ENCODE measurements at regions not wholly inside any gene's neighbourhood (a gene's known extent, or its start where the extent isn't known, plus 50 kb on each side); places are given as distances from the start of the nearest gene placed in this dataset.

GRCh38 chr20:18926965-18927364 lies 113.4 kb downstream of the SCP2D1 start:
- TF ChIP-seq, protein P1, sequence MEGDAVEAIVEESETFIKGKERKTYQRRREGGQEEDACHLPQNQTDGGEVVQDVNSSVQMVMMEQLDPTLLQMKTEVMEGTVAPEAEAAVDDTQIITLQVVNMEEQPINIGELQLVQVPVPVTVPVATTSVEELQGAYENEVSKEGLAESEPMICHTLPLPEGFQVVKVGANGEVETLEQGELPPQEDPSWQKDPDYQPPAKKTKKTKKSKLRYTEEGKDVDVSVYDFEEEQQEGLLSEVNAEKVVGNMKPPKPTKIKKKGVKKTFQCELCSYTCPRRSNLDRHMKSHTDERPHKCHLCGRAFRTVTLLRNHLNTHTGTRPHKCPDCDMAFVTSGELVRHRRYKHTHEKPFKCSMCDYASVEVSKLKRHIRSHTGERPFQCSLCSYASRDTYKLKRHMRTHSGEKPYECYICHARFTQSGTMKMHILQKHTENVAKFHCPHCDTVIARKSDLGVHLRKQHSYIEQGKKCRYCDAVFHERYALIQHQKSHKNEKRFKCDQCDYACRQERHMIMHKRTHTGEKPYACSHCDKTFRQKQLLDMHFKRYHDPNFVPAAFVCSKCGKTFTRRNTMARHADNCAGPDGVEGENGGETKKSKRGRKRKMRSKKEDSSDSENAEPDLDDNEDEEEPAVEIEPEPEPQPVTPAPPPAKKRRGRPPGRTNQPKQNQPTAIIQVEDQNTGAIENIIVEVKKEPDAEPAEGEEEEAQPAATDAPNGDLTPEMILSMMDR (IDR thresholded peaks at IDR 0.05) = no peak
- no peak for TF ChIP-seq POLR2A (IDR thresholded peaks at IDR 0.05)

Data from lower leg skin (tissue), 3 donors.